ENCODE measurements at regions not wholly inside any gene's neighbourhood (a gene's known extent, or its start where the extent isn't known, plus 50 kb on each side); places are given as distances from the start of the nearest gene placed in this dataset.

DNA sequence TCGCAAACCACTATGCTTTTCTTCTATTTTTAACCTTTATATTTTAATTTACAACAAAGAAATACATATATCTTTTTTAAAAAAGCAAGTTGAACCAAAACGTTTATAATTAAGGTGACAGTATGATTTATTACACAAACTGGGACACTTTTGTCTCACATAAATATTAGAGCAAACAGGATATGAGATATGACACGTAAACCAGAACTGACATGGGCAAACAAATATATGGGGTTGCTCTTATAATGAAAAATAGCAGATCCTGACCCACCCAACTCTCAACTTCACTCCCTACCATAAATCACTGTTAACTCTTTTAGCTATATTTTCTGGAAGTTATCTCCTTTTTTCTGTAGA lies 177.0 kb upstream of the EDNRA start:
- TF ChIP-seq POLR2A (IDR thresholded peaks at IDR 0.05) (no peak), POLR2AphosphoS5 (IDR thresholded peaks at IDR 0.05) (no peak)
- TF ChIP-seq, protein P1, sequence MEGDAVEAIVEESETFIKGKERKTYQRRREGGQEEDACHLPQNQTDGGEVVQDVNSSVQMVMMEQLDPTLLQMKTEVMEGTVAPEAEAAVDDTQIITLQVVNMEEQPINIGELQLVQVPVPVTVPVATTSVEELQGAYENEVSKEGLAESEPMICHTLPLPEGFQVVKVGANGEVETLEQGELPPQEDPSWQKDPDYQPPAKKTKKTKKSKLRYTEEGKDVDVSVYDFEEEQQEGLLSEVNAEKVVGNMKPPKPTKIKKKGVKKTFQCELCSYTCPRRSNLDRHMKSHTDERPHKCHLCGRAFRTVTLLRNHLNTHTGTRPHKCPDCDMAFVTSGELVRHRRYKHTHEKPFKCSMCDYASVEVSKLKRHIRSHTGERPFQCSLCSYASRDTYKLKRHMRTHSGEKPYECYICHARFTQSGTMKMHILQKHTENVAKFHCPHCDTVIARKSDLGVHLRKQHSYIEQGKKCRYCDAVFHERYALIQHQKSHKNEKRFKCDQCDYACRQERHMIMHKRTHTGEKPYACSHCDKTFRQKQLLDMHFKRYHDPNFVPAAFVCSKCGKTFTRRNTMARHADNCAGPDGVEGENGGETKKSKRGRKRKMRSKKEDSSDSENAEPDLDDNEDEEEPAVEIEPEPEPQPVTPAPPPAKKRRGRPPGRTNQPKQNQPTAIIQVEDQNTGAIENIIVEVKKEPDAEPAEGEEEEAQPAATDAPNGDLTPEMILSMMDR (IDR thresholded peaks at IDR 0.05): no peak

Measured in breast epithelium (tissue), 3 donors.